Endothelial cell of umbilical vein (primary cell): ENCODE measurements at regions not wholly inside any gene's neighbourhood (a gene's known extent, or its start where the extent isn't known, plus 50 kb on each side); places are given as distances from the start of the nearest gene placed in this dataset.

Experiments
- BruUV-seq: library from RNA; stranded (reverse); fragments of 400-500 nt; replicated peaks from 2 replicates; lab custom pipeline; 2021; lab: Mats Ljungman, UMichigan
- CTCF ChIA-PET: fragments of 300-600, 350-600 bp; sonication (Branson Sonifier 250); formaldehyde crosslinking; loops from one replicate; lab custom pipeline; 2021; ENCODE audit warnings: antibody characterized with exemption, inconsistent platforms; lab: Charles Lee
- POLR2A ChIA-PET: fragments of 300-600, 350-600 bp; sonication (Branson Sonifier 250); formaldehyde crosslinking; loops from one replicate; lab custom pipeline; 2021; ENCODE audit warnings: antibody characterized with exemption, inconsistent platforms; lab: Charles Lee
- DNase-seq: peaks from one replicate; pipeline ENCODE4 v3.0.0-alpha.2; 2011; ENCODE audit warnings: low read depth, low spot score
- FAIRE-seq: peaks from 2 replicates; lab custom pipeline; 2011; peaks lifted over from hg19 to GRCh38; lab: Jason Lieb, UNC
- H2AFZ ChIP-seq: 2 replicates; pipeline ENCODE4 v1.6.0; 2012; ENCODE audit warnings: low read depth, low read length, control low read depth, inconsistent platforms
- H3K27ac ChIP-seq: 2 replicates; pipeline ENCODE4 v1.5.1; 2011; ENCODE audit warnings: low read depth, mild to moderate bottlenecking, control low read depth, low read length, moderate library complexity; ENCODE audit not compliant: insufficient read depth
- H3K27me3 ChIP-seq, 2 experiments: 2 replicates each; pipeline versions ENCODE4 v1.6.0 to v1.6.1; 2011; ENCODE audit warnings: low read length in 2 of 2, mixed read lengths in 1 of 2; ENCODE audit not compliant: control insufficient read depth in 2 of 2, insufficient read depth in 2 of 2
- H3K36me3 ChIP-seq, 2 experiments: 2 replicates in 1 of 2; 3 replicates in 1 of 2; pipeline ENCODE4 v1.5.1; 2011; ENCODE audit warnings: low read length in 2 of 2, mild to moderate bottlenecking in 1 of 2, moderate library complexity in 1 of 2; ENCODE audit not compliant: control insufficient read depth in 2 of 2, insufficient read depth in 2 of 2; ENCODE audit errors: extremely low read depth in 1 of 2
- H3K4me1 ChIP-seq: 3 replicates; pipeline ENCODE4 v1.5.1; 2011; ENCODE audit warnings: mild to moderate bottlenecking, low read length; ENCODE audit not compliant: control insufficient read depth, insufficient read depth; ENCODE audit errors: extremely low read depth
- H3K4me2 ChIP-seq: 2 replicates; pipeline ENCODE4 v1.6.1; 2011; ENCODE audit warnings: low read length, control low read depth, mixed read lengths; ENCODE audit not compliant: insufficient read depth
- H3K4me3 ChIP-seq, 3 experiments: fragments of 200-600 bp in 1 of 3; sonication (generic), shearing (Covaris generic) in 1 of 3; replicated peaks in 1 of 3; 2 replicates each; pipeline ENCODE4 v1.5.1; 2011 to 2016; ENCODE audit warnings: control low read depth in 3 of 3, low read length in 3 of 3, mild to moderate bottlenecking in 2 of 3, inconsistent platforms in 1 of 3, low read depth in 1 of 3, moderate library complexity in 1 of 3; ENCODE audit not compliant: insufficient read depth in 1 of 3
- H3K79me2 ChIP-seq: 2 replicates; pipeline ENCODE4 v1.6.0; 2012; ENCODE audit warnings: low read length, inconsistent platforms; ENCODE audit not compliant: control insufficient read depth, insufficient read depth
- H3K9ac ChIP-seq: replicated peaks from 2 replicates; pipeline ENCODE3; 2011; ENCODE audit warnings: low read length, control low read depth; ENCODE audit not compliant: insufficient read depth; ENCODE audit errors: extremely low read depth
- H3K9me1 ChIP-seq: replicated peaks from 3 replicates; pipeline ENCODE4 v1.6.0; 2011; ENCODE audit warnings: mild to moderate bottlenecking, low read length; ENCODE audit not compliant: control insufficient read depth, insufficient read depth; ENCODE audit errors: extremely low read depth
- H3K9me3 ChIP-seq: replicated peaks from 2 replicates; pipeline ENCODE4 v1.5.1; 2012; ENCODE audit warnings: low read length, inconsistent platforms; ENCODE audit not compliant: control insufficient read depth, insufficient read depth
- H4K20me1 ChIP-seq: replicated peaks from 2 replicates; pipeline ENCODE3; 2011; ENCODE audit warnings: mild to moderate bottlenecking, low read length; ENCODE audit not compliant: control insufficient read depth, insufficient read depth; ENCODE audit errors: extremely low read depth
- CTCF ChIP-seq, 2 donors: IDR thresholded peaks; 1 replicate in 1 of 2; 2 replicates in 1 of 2; pipeline ENCODE4 v1.5.1; 2011; ENCODE audit warnings: low read length in 2 of 2, mild to moderate bottlenecking in 2 of 2, moderate library complexity in 2 of 2, control low read depth in 1 of 2, inconsistent platforms in 1 of 2, low read depth in 1 of 2; ENCODE audit not compliant: insufficient read depth in 1 of 2; ENCODE audit errors: extremely low read depth in 1 of 2
- EZH2 ChIP-seq: IDR thresholded peaks from 2 replicates; pipeline ENCODE4 v1.6.1; 2012; ENCODE audit warnings: borderline replicate concordance, low read depth, mild to moderate bottlenecking, moderate library complexity, low read length, inconsistent platforms; ENCODE audit not compliant: severe bottlenecking
- FOS ChIP-seq: IDR thresholded peaks from 2 replicates; pipeline ENCODE4 v1.6.1; 2011; ENCODE audit warnings: mild to moderate bottlenecking, low read length, moderate library complexity, borderline replicate concordance; ENCODE audit not compliant: insufficient read depth
- GATA2 ChIP-seq: IDR thresholded peaks from 2 replicates; pipeline ENCODE4 v1.7.0; 2011; ENCODE audit warnings: low read depth, mild to moderate bottlenecking, moderate library complexity, mixed read lengths, low read length; ENCODE audit not compliant: insufficient read length, insufficient read depth
- JUN ChIP-seq: IDR thresholded peaks from 2 replicates; pipeline ENCODE4 v1.6.1; 2011; ENCODE audit warnings: borderline replicate concordance, low read depth; ENCODE audit not compliant: insufficient read length, insufficient read depth
- MYC ChIP-seq: IDR thresholded peaks from one replicate; pipeline ENCODE4 v1.6.1; 2011; ENCODE audit warnings: mild to moderate bottlenecking, low read depth, low read length
- POLR2A ChIP-seq: IDR thresholded peaks from 2 replicates; pipeline ENCODE4 v1.6.1; 2012; ENCODE audit warnings: low read depth, mild to moderate bottlenecking, control low read depth, low read length
- POLR2AphosphoS5 ChIP-seq: IDR thresholded peaks from 2 replicates; pipeline ENCODE4 v1.6.1; 2012; ENCODE audit warnings: low read depth, mild to moderate bottlenecking, control low read depth, low read length, moderate library complexity; ENCODE audit not compliant: insufficient read depth
- dilution Hi-C: fragments of 300-500 bp; cut with MboI; formaldehyde crosslinking; loops from one replicate; pipeline ENCODE4 v1.15.0; 2019; ENCODE audit warnings: low sequenced_read_pairs; ENCODE audit not compliant: extremely low pct_ligation_motif_present
- intact Hi-C: fragments of 100-400 bp; cut with micrococcal nuclease; formaldehyde crosslinking; loops from one replicate; pipeline ENCODE4 v1.10.0; 2022
- TF ChIP-seq, protein P1 (sequence below): IDR thresholded peaks from 2 replicates; pipeline ENCODE4 v1.6.1; 2011; ENCODE audit not compliant: insufficient read depth, insufficient read length

DNA sequence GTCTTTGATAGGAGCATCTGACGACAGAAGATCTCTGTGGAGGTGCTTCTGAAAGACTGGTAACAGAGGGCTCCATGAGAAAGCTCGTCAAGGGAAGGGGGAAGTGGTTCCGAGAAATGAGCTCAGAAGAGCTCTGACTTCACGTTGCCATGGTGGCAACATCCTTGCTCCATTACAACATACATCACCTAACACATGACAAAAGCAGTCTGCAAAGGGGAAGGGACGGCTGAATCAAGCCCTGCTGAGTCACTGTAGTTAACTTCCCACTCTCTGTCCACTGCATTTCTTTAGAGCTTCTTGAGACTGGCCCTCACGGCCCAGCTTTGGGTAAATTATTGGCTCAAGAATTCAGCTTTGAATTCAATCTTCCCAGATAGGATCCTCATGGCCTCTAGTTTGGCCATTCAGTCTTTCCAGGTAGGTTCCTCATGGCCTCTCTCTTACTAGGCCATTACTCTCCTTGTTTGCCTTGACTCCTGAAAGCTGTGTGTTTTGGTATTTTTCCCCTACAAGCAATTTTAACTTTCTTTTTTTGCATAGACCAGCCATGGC, 88.0 kb upstream of the ZNF648 start:
- Histone ChIP-seq H3K4me3 (no peak overlapping the region), H3K9me1 (no peaks in the 10 kb centered on the region), H3K36me3 (no peaks in the 10 kb centered on the region), H3K9me3 (no peaks in the 10 kb centered on the region), H3K4me2 (no peak overlapping the region), H3K27ac (no peak overlapping the region), H3K9ac (no peak overlapping the region), H3K27me3 (no peaks in the 10 kb centered on the region), H4K20me1 (no peaks in the 10 kb centered on the region), H2AFZ (no peak overlapping the region), H3K4me1 (no peaks in the 10 kb centered on the region), H3K79me2 (no peaks in the 10 kb centered on the region)
- POLR2A ChIA-PET = no interaction called here
- DNase-seq = no peak
- no peak for FAIRE-seq
- BruUV-seq = no TSS peak
- intact Hi-C loops (no loop called here), dilution Hi-C loops (no loop called here)
- CTCF ChIA-PET = interaction anchor here (2.3 kb wide), 1 partner anchor 247 kb away, joined by 7 read pairs; no protein-coding TSS in a partner anchor
- TF ChIP-seq CTCF (IDR thresholded peaks at IDR 0.05; ENCODE audit: extremely low read depth in 1 of 2, insufficient read depth in 1 of 2, low read depth in 1 of 2, low read length in 2 of 2) (no peak), GATA2 (no peak), EZH2 (no peak), MYC (no peak), POLR2AphosphoS5 (no peak), FOS (no peak), POLR2A (no peak), JUN (no peak)
- TF ChIP-seq, protein P1, sequence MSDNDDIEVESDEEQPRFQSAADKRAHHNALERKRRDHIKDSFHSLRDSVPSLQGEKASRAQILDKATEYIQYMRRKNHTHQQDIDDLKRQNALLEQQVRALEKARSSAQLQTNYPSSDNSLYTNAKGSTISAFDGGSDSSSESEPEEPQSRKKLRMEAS = no peak
